DMS 273 (cell line): ENCODE measurements at regions not wholly inside any gene's neighbourhood (a gene's known extent, or its start where the extent isn't known, plus 50 kb on each side); places are given as distances from the start of the nearest gene placed in this dataset.

Experiments
- DNase-seq: peaks from one replicate; lab custom pipeline; 2025; ENCODE audit not compliant: unreplicated experiment; lab: John Stamatoyannopoulos, UW

DNA sequence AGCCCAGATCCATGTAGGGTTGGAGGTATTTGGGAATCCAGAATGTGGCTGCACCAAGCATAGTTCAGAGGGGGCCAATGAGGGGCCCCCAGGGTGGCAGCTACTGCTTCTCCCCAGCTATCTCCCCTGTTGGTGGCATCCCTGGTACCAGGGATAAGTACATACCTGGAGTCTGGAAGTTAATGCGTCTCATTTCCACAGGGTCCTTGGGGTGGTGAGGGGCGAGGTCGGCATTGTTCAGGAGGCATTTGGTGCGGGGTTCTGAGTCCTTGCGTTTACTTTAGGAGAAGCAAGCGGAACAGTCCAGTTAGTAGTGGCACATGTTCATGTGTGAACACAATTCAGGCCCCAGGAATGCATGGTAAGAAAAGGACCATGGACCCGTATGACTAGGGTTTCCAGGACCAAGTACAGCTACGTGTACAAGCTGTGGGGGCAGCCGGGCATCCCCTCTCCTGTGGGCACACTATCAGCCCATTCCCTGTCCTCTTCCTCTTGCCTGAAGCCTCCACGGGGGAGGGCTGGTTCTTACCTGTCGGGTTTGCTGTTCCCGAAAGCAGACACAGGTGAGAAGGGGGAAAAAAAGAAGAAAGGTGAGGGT, 122.3 kb downstream of the PTPRS start:
- DNase-seq = no peak

DNA sequence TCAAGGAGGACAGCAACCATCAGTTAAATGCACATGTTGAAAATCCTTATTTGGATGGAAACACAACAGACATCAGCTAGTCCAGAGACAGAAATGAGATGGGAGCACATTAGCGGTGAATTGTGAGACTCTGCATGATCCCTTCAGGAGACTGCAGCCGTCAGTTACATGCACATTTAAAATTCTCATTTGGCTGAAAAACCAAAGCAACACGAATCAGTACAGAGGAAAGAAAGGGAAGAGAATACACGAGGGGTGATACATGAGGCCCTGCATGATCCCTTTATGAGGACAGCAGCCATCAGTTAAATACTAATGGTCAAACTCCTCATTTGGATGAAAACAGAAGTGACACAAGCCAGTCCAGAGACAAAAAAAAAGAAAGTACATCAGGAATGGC, 123.4 kb downstream of the PTPRS start:
- no peak for DNase-seq

DNA sequence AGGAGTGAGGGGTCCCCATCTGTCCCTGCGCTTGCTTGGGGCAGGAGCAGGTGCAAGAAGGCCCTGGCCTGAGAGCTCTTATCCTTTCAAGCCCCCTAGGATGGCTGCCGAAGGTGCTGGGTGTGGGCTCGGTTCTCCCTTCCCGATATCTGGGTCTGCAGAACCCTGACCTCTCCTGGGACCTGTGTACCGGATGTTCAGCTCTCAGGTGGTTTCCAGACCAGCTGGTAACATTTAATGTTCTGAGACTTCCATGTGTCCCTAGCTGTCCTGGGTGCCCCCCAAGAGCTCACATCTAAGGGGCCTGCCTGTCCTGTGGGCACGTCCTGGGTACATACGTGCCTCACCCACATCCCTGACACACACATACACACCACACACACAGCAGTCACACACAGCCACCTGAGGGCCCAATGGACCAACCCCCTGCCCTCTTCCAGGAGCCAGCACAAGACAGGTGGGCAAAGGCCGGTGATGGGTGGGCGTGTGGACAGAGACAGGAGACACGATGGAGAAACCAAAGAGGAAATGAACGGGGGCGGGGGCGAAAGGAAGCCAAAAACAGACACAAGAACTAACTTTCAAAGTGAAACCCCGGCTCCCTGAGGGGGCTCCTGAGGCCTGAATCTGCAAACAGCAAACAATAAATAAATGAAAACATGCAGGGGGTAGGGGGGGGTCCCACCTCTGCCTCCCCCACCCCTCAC, 124.3 kb downstream of the PTPRS start:
- no peak for DNase-seq

DNA sequence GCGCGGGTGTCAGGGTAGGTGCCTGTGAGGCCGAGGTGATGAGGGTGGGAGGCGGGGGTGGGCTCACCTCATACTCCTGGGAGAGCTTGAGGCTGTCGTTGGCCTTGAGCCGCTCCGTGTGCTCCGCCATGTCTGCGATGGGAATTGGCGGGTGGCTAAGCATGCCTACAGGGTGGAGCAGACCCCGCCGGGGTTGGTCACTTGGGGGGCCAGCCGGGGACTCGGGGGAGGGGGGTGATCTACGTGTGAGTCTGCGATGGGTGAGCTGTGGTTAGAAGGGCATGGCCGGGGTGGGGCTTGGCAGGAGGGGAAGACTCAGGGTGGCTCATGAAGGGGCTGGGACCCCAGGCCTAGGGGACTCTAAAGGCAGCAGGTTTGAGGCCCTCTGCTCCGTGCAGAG, 125.2 kb downstream of the PTPRS start:
- no peak for DNase-seq

DNA sequence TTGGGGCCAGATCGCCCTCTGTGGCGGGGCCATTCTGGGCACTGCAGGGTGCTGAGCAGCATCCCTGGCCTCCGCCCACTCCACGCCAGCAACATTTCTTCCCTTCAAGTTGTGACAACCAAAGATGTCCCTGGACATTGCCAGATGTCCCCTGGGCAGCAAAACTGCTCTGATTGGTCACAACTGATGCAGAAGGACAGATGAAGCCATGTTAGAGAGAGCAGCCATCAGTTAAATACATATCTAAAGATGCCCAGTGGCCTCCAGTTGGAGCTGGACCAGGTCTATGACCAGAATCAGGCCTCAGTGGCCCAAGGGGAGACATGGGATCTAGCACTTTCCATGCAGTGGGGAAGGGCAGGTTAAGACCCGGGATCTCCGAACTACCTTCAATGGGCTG, 125.7 kb downstream of the PTPRS start:
- no peak for DNase-seq

DNA sequence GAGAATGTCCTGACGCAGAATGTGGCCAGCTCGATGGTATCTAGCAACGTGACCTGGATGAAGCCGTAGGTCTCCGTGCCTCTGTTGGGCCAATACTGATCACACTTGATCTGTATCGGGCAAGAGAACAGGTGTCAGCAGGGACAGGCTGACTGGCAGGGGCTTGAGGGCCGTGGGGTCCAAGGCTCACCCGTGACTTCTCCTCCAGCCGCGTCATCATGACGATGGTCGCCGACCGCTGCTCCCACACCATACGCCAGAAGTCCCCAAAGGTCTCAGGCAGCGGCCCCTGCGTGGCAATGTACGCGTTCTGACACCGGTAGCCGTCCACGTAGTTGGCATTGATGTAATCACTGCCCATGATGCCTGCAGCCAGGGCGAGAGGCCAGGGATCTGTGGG, 126.2 kb downstream of the PTPRS start:
- DNase-seq = no peak

DNA sequence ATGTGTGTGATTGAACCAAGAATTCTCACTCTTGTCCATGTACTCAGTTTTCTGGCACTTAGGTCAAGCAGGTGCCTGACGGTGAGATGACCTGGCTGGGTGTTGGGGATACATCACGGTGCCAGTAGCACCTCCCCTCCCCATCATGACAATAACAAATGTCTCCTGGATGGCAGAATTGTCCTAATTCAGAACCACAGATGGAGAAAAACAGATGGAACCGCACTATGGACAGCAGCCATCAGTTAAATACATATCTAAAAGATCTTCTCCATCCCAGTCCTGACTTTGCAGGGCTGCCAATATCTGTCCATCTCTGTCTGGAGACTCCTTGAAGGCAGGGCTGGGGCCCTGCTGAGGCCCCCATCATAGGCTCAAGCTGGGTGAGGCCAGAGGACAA, 126.9 kb downstream of the PTPRS start:
- DNase-seq = no peak

DNA sequence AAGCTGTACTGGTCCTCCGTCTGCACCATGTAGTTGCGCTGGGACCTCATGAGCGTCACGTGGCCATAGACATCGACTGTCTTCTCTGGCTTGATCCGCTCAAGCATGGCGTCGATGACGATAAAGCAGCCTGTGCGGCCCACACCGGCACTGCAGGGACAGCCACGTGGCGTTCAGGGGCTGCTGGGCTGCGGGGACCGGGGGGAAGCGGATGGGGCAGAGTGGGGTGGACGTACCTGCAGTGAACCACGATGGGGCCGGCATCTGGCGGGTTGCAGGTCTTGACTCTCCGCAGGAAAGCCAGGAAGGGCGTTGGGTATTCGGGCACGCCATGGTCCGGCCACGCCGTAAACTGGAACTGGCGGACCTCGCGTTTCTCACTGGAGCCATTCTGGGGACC, 128.5 kb downstream of the PTPRS start:
- no peak for DNase-seq

DNA sequence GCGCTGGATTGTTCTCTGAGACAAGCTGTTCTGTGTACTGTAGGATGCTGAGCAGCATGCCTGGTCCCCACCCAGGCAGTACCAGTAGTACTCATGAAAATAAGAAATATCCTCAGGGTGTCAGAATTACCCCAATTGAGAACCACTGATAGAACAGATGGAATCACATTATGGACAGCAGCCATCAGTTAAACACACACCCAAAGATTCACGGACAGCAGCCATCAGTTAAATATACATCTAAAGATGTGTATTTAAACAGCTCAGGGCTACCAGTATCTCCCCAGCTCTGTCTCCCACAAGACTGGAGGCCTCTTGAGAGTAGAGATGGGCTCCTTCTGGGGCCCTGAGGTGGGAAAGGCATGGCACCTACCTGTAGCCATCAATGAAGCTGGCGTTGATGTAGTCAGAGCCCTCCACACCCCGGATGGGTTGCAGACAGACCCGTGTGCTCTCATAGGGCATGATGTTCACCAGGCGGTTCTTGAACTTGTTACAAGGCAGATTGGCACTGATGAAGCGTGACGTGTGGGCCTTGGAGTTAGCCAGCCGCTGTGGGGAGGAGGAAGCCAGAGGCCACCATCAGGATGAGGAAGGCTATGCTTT, 129.3 kb downstream of the PTPRS start:
- no peak for DNase-seq

DNA sequence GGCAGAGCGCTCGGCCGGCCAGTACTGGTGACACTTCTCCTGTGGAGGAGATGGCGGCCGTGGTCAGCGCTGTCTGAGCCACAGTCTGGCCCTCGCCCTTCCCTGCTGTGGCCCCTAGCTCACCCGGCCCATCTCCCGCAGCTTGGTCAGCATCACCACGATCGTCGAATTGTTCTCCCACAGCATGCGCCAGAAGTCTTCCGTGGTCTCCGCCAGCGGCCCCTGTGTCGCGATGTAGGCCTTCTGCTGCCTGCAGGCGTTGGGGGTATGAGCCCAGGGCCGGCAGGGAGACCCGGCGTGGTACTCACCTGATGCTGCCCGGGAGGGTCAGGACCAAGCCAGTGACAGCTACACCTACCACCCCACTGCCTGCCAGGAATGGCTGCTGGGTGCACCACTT, 130.1 kb downstream of the PTPRS start:
- DNase-seq = no peak

DNA sequence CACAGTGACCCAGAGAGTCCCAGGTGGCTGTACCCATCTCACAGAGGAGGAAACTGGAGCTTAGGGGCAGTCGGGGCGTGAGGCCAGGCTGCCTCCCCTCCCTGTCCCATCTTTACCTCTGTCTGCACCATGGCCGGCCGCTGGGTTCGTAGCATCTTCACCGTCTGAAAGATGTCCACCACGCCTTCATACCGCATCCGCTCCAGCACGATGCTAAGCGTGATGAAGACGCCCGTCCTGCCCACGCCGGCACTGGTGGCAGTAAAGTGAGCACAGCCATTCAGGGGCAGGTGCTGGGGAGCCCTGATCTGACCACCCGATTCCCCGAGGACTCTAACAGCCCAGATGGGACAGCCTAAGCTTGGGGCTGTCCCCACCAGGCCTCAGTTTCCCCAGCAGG, 132.8 kb downstream of the PTPRS start:
- no peak for DNase-seq

DNA sequence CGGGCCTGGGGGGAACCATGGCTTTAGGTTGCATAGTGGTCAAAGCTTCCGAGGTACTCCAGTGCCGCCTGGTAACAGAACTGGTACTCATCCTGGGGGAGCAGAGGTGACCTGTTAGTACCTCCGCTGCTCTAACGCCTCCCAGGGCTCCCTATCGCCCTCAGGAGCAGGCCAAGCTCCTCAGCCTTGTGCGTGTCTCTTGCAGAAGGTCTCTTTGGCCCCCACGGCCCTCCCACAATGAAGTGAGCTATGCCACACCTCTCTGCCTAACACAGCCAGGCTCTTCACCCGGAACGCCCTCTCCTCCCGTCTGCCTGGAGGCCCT, 133.9 kb downstream of the PTPRS start:
- no peak for DNase-seq

DNA sequence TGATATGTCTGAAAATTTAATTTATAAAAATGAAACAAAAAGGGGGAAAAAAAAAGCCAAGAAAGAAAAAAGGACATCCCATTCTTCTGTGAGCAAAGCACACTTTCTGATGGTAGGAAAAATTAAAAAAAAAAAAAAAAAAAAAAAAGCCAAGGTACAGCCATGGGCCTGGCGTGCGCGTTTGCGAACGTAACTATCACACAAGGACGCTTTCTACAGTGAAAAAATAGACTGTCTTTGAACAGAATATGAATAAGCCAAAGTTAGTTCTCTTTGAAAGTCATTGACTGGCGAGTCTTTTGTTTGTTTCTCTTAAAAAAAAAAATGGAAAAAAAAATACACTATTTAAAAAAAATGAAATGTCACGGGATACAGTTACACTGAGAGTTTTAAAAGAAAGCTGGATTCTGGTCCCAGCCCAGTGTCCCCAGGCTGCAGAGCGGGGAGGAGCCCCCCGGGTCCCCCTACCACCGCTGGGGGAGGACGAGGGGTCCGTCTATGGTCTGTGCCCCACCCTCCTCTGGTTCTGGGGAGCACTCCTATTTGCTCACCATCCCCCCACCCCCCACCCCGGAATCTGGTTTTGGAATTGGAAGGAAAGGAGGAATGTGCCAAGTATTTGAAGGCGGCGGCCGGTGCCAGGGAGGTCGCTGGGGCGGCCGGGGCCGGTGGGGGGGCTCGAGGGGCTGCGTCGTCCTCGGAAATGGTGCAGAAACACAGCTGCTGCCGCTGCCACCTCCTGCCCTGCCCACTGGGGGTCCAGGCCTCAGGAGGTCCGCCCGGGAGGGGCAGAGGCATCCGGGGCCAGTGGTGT, 134.5 kb downstream of the PTPRS start:
- no peak for DNase-seq

DNA sequence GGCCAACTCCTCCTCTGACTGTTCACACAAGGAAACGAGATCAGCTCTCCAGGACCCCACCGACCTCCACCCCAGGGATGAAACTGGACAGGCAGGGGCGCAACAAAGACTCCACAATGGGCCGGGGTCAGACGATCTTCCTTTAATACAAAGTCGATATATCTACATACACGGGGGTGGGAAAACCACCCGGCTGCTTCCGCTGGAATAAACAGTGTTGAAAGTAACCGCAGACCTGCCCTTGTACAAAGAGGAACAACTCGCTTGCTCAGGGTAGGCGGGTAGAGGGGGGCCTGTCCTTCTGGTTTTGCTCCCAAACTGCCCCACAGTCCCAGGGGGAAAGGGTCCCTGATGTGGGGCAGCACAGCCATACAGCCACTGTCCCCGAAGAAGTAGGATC, 135.2 kb downstream of the PTPRS start:
- no peak for DNase-seq

DNA sequence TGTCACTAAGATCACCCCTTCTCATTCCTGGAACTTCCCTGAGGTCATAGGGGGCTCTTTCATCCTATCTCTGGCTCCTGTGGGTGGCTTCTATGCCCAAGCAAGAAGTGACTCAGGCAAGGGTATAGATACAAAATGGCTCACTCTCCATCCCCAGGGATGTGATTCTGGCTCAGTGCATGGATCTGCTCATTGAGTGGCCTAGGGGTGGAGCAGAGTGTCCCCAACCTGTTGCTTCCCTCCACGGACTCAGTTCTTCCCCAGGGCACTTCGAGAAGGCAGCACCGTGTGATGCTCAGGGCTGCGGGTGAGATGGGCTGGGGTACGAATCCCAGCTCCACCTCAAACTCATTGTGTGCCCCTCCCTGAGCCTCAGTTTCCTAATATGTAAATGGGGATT, 136.4 kb downstream of the PTPRS start:
- DNase-seq = no peak
